ENCODE measurements at regions not wholly inside any gene's neighbourhood (a gene's known extent, or its start where the extent isn't known, plus 50 kb on each side); places are given as distances from the start of the nearest gene placed in this dataset.

- DNase-seq (no peak), ATAC-seq (ENCODE audit: low read depth in 2 of 2) (no peak)
- H3K9me3 ChIP-seq (ENCODE audit: control insufficient read depth in 2 of 2, low read length in 2 of 2) = no peaks in the 10 kb centered on the region
- no peaks in the 10 kb centered on the region for H3K27me3 ChIP-seq (ENCODE audit: control insufficient read depth, insufficient read depth, low read length)
- H3K4me1 ChIP-seq (ENCODE audit: control insufficient read depth, insufficient read depth, low read length, poor library complexity, severe bottlenecking) = no peaks in the 10 kb centered on the region
- Mint-ChIP-seq H3K4me1 (no peaks in the 10 kb centered on the region), H3K9me3 (peaks cover 5 to 29% (median 11%) of the 10 kb centered on the region in 7 donors), H3K27ac (no peak overlapping the region), H3K4me3 (no peak overlapping the region), H3K36me3 (no peaks in the 10 kb centered on the region), H3K27me3 (no peaks in the 10 kb centered on the region)
- no peak overlapping the region for H3K27ac ChIP-seq (ENCODE audit: insufficient read depth, low read length, poor library complexity, severe bottlenecking)
- H3K4me3 ChIP-seq (ENCODE audit: low read depth, low read length) = no peak overlapping the region
- H3K36me3 ChIP-seq (ENCODE audit: control insufficient read depth, insufficient read depth, low read length) = no peaks in the 10 kb centered on the region
Measured at GRCh38 chr12:42945927-42946326, 356.4 kb upstream of the PRICKLE1 start.

DNA sequence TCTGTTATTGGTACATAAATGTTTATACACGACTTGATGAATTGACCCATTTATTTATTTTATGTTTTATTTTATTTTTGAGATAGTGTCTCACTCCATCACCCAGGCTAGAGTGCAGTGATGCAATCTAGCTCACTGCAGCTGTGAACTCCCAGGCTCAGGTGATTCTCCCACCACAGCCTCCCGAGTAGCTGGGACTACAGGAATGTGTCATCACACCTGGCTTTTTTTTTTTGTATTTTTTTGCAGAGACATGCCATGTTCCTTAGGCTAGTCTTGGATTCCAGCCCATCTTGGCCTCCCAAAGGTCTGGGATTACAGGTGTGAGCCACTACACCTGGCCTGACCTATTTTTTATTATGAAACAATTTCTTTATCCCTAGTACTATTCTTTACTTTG lies 355.0 kb upstream of the PRICKLE1 start:
- Histone ChIP-seq H3K4me3 (ENCODE audit: low read depth, low read length) (no peak overlapping the region), H3K27me3 (ENCODE audit: control insufficient read depth, insufficient read depth, low read length) (no peaks in the 10 kb centered on the region), H3K27ac (ENCODE audit: insufficient read depth, low read length, poor library complexity, severe bottlenecking) (no peak overlapping the region), H3K9me3 (ENCODE audit: control insufficient read depth in 2 of 2, low read length in 2 of 2) (no peaks in the 10 kb centered on the region), H3K4me1 (ENCODE audit: control insufficient read depth, insufficient read depth, low read length, poor library complexity, severe bottlenecking) (no peaks in the 10 kb centered on the region), H3K36me3 (ENCODE audit: control insufficient read depth, insufficient read depth, low read length) (no peaks in the 10 kb centered on the region)
- Mint-ChIP-seq H3K27ac (no peak overlapping the region), H3K4me1 (no peaks in the 10 kb centered on the region), H3K27me3 (no peaks in the 10 kb centered on the region), H3K9me3 (peaks cover 5 to 39% (median 10%) of the 10 kb centered on the region in 7 donors), H3K36me3 (no peaks in the 10 kb centered on the region), H3K4me3 (no peak overlapping the region)
- no peak for ATAC-seq (ENCODE audit: low read depth in 2 of 2)
- DNase-seq = no peak

DNA sequence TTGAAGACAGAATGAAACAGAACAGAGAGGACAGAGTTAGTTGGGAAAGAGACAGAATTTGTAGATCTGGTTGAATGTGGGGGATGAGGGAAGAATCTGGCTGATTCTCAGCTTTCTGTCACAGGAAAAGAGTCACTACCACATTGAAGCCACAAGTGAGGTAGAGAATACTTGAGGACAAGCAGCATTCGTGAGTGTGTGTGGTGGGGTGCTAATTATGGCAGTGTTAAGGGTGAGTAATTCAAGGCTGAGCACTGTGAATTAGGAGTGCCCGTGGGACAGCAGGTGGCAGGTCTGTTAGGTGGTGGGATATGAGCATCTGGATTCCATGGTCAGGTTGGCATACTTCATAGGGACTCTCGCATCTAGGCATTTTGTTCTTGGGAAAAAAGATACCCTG lies 347.4 kb upstream of the PRICKLE1 start:
- Histone ChIP-seq H3K27me3 (ENCODE audit: control insufficient read depth, insufficient read depth, low read length) (no peaks in the 10 kb centered on the region), H3K27ac (ENCODE audit: insufficient read depth, low read length, poor library complexity, severe bottlenecking) (no peak overlapping the region), H3K4me3 (ENCODE audit: low read depth, low read length) (no peak overlapping the region), H3K4me1 (ENCODE audit: control insufficient read depth, insufficient read depth, low read length, poor library complexity, severe bottlenecking) (no peaks in the 10 kb centered on the region), H3K36me3 (ENCODE audit: control insufficient read depth, insufficient read depth, low read length) (no peaks in the 10 kb centered on the region), H3K9me3 (ENCODE audit: control insufficient read depth in 2 of 2, low read length in 2 of 2) (no peaks in the 10 kb centered on the region)
- Mint-ChIP-seq H3K4me3 (no peak overlapping the region), H3K36me3 (no peaks in the 10 kb centered on the region), H3K27me3 (no peaks in the 10 kb centered on the region), H3K4me1 (no peaks in the 10 kb centered on the region), H3K27ac (no peak overlapping the region), H3K9me3 (peaks cover 5 to 32% (median 9%) of the 10 kb centered on the region in 7 donors)
- DNase-seq (no peak), ATAC-seq (ENCODE audit: low read depth in 2 of 2) (no peak)

GRCh38 chr12:42936260-42936659 lies 346.7 kb upstream of the PRICKLE1 start:
- H3K4me1 ChIP-seq (ENCODE audit: control insufficient read depth, insufficient read depth, low read length, poor library complexity, severe bottlenecking) = no peaks in the 10 kb centered on the region
- H3K27me3 Mint-ChIP-seq = no peaks in the 10 kb centered on the region
- H3K4me3 ChIP-seq (ENCODE audit: low read depth, low read length) = no peak overlapping the region
- no peaks in the 10 kb centered on the region for H3K4me1 Mint-ChIP-seq
- no peak overlapping the region for H3K27ac Mint-ChIP-seq
- no peaks in the 10 kb centered on the region for H3K36me3 ChIP-seq (ENCODE audit: control insufficient read depth, insufficient read depth, low read length)
- no peak for DNase-seq
- H3K36me3 Mint-ChIP-seq = no peaks in the 10 kb centered on the region
- no peaks in the 10 kb centered on the region for H3K9me3 ChIP-seq (ENCODE audit: control insufficient read depth in 2 of 2, low read length in 2 of 2)
- no peak overlapping the region for H3K4me3 Mint-ChIP-seq
- no peaks in the 10 kb centered on the region for H3K27me3 ChIP-seq (ENCODE audit: control insufficient read depth, insufficient read depth, low read length)
- H3K9me3 Mint-ChIP-seq = peaks cover 4 to 25% (median 7%) of the 10 kb centered on the region in 7 donors
- no peak overlapping the region for H3K27ac ChIP-seq (ENCODE audit: insufficient read depth, low read length, poor library complexity, severe bottlenecking)
- ATAC-seq (ENCODE audit: low read depth in 2 of 2) = no peak

- Mint-ChIP-seq H3K27me3 (no peaks in the 10 kb centered on the region), H3K9me3 (peaks cover 2 to 20% (median 7%) of the 10 kb centered on the region in 7 donors)
Measured at GRCh38 chr12:42935756-42936155, 346.2 kb upstream of the PRICKLE1 start.

GRCh38 chr12:42935090-42935489 lies 345.5 kb upstream of the PRICKLE1 start:
- no peaks in the 10 kb centered on the region for H3K36me3 ChIP-seq (ENCODE audit: control insufficient read depth, insufficient read depth, low read length)
- ATAC-seq (ENCODE audit: low read depth in 2 of 2) (no peak), DNase-seq (no peak)
- H3K9me3 ChIP-seq (ENCODE audit: control insufficient read depth in 2 of 2, low read length in 2 of 2) = no peaks in the 10 kb centered on the region
- H3K4me1 ChIP-seq (ENCODE audit: control insufficient read depth, insufficient read depth, low read length, poor library complexity, severe bottlenecking) = no peaks in the 10 kb centered on the region
- H3K27ac Mint-ChIP-seq = no peak overlapping the region
- H3K4me3 ChIP-seq (ENCODE audit: low read depth, low read length) = no peak overlapping the region
- H3K27ac ChIP-seq (ENCODE audit: insufficient read depth, low read length, poor library complexity, severe bottlenecking) = no peak overlapping the region
- H3K4me3 Mint-ChIP-seq = no peak overlapping the region
- H3K27me3 ChIP-seq (ENCODE audit: control insufficient read depth, insufficient read depth, low read length) = no peaks in the 10 kb centered on the region
- H3K9me3 Mint-ChIP-seq = peaks cover 2 to 14% (median 7%) of the 10 kb centered on the region in 7 donors
- H3K27me3 Mint-ChIP-seq = no peaks in the 10 kb centered on the region
- H3K36me3 Mint-ChIP-seq = no peaks in the 10 kb centered on the region
- H3K4me1 Mint-ChIP-seq = no peaks in the 10 kb centered on the region

More at GRCh38 chr12:42935756-42936155, 346.2 kb upstream of the PRICKLE1 start:
- no peaks in the 10 kb centered on the region for H3K4me1 Mint-ChIP-seq
- no peaks in the 10 kb centered on the region for H3K9me3 ChIP-seq (ENCODE audit: control insufficient read depth in 2 of 2, low read length in 2 of 2)
- DNase-seq (no peak), ATAC-seq (ENCODE audit: low read depth in 2 of 2) (no peak)
- H3K4me3 ChIP-seq (ENCODE audit: low read depth, low read length) = no peak overlapping the region
- no peak overlapping the region for H3K27ac ChIP-seq (ENCODE audit: insufficient read depth, low read length, poor library complexity, severe bottlenecking)
- no peak overlapping the region for H3K4me3 Mint-ChIP-seq
- no peaks in the 10 kb centered on the region for H3K36me3 Mint-ChIP-seq
- no peaks in the 10 kb centered on the region for H3K4me1 ChIP-seq (ENCODE audit: control insufficient read depth, insufficient read depth, low read length, poor library complexity, severe bottlenecking)
- no peaks in the 10 kb centered on the region for H3K27me3 ChIP-seq (ENCODE audit: control insufficient read depth, insufficient read depth, low read length)
- no peak overlapping the region for H3K27ac Mint-ChIP-seq
- H3K36me3 ChIP-seq (ENCODE audit: control insufficient read depth, insufficient read depth, low read length) = no peaks in the 10 kb centered on the region

- H3K4me1 Mint-ChIP-seq = no peaks in the 10 kb centered on the region
- no peaks in the 10 kb centered on the region for H3K36me3 Mint-ChIP-seq
- peaks cover 0 to 8% (median 3%) of the 10 kb centered on the region in 7 donors for H3K9me3 Mint-ChIP-seq
- no peak overlapping the region for H3K27ac ChIP-seq (ENCODE audit: insufficient read depth, low read length, poor library complexity, severe bottlenecking)
- H3K36me3 ChIP-seq (ENCODE audit: control insufficient read depth, insufficient read depth, low read length) = no peaks in the 10 kb centered on the region
- H3K27ac Mint-ChIP-seq = no peak overlapping the region
- no peak for ATAC-seq (ENCODE audit: low read depth in 2 of 2)
- no peaks in the 10 kb centered on the region for H3K27me3 Mint-ChIP-seq
- H3K27me3 ChIP-seq (ENCODE audit: control insufficient read depth, insufficient read depth, low read length) = no peaks in the 10 kb centered on the region
- no peak overlapping the region for H3K4me3 Mint-ChIP-seq
- H3K4me3 ChIP-seq (ENCODE audit: low read depth, low read length) = no peak overlapping the region
- DNase-seq = no peak
- no peaks in the 10 kb centered on the region for H3K9me3 ChIP-seq (ENCODE audit: control insufficient read depth in 2 of 2, low read length in 2 of 2)
- H3K4me1 ChIP-seq (ENCODE audit: control insufficient read depth, insufficient read depth, low read length, poor library complexity, severe bottlenecking) = no peaks in the 10 kb centered on the region
Measured at GRCh38 chr12:42933461-42934081, 344.0 kb upstream of the PRICKLE1 start.

GRCh38 chr12:42932936-42933335 lies 343.4 kb upstream of the PRICKLE1 start:
- Histone ChIP-seq H3K36me3 (ENCODE audit: control insufficient read depth, insufficient read depth, low read length) (no peaks in the 10 kb centered on the region), H3K4me3 (ENCODE audit: low read depth, low read length) (no peak overlapping the region), H3K27ac (ENCODE audit: insufficient read depth, low read length, poor library complexity, severe bottlenecking) (no peak overlapping the region), H3K27me3 (ENCODE audit: control insufficient read depth, insufficient read depth, low read length) (no peaks in the 10 kb centered on the region), H3K4me1 (ENCODE audit: control insufficient read depth, insufficient read depth, low read length, poor library complexity, severe bottlenecking) (no peaks in the 10 kb centered on the region), H3K9me3 (ENCODE audit: control insufficient read depth in 2 of 2, low read length in 2 of 2) (no peaks in the 10 kb centered on the region)
- H3K4me1 Mint-ChIP-seq = no peaks in the 10 kb centered on the region
- H3K4me3 Mint-ChIP-seq = no peak overlapping the region
- no peaks in the 10 kb centered on the region for H3K36me3 Mint-ChIP-seq
- ATAC-seq (ENCODE audit: low read depth in 2 of 2) = no peak
- H3K9me3 Mint-ChIP-seq = peaks cover 0 to 7% (median 2%) of the 10 kb centered on the region in 7 donors
- no peaks in the 10 kb centered on the region for H3K27me3 Mint-ChIP-seq
- H3K27ac Mint-ChIP-seq = no peak overlapping the region
- DNase-seq = no peak

All from CD4-positive, CD25-positive, alpha-beta regulatory T cell (primary cell).